ENCODE measurements at regions not wholly inside any gene's neighbourhood (a gene's known extent, or its start where the extent isn't known, plus 50 kb on each side); places are given as distances from the start of the nearest gene placed in this dataset.

GRCh38 chr1:25026304-25026703 is 96.2 kb upstream of the RUNX3 start:
- TF ChIP-seq, protein P1, sequence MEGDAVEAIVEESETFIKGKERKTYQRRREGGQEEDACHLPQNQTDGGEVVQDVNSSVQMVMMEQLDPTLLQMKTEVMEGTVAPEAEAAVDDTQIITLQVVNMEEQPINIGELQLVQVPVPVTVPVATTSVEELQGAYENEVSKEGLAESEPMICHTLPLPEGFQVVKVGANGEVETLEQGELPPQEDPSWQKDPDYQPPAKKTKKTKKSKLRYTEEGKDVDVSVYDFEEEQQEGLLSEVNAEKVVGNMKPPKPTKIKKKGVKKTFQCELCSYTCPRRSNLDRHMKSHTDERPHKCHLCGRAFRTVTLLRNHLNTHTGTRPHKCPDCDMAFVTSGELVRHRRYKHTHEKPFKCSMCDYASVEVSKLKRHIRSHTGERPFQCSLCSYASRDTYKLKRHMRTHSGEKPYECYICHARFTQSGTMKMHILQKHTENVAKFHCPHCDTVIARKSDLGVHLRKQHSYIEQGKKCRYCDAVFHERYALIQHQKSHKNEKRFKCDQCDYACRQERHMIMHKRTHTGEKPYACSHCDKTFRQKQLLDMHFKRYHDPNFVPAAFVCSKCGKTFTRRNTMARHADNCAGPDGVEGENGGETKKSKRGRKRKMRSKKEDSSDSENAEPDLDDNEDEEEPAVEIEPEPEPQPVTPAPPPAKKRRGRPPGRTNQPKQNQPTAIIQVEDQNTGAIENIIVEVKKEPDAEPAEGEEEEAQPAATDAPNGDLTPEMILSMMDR (IDR thresholded peaks at IDR 0.05), result no peak
- TF ChIP-seq POLR2A (IDR thresholded peaks at IDR 0.05), result no peak
